ENCODE measurements at regions not wholly inside any gene's neighbourhood (a gene's known extent, or its start where the extent isn't known, plus 50 kb on each side); places are given as distances from the start of the nearest gene placed in this dataset.

DNA sequence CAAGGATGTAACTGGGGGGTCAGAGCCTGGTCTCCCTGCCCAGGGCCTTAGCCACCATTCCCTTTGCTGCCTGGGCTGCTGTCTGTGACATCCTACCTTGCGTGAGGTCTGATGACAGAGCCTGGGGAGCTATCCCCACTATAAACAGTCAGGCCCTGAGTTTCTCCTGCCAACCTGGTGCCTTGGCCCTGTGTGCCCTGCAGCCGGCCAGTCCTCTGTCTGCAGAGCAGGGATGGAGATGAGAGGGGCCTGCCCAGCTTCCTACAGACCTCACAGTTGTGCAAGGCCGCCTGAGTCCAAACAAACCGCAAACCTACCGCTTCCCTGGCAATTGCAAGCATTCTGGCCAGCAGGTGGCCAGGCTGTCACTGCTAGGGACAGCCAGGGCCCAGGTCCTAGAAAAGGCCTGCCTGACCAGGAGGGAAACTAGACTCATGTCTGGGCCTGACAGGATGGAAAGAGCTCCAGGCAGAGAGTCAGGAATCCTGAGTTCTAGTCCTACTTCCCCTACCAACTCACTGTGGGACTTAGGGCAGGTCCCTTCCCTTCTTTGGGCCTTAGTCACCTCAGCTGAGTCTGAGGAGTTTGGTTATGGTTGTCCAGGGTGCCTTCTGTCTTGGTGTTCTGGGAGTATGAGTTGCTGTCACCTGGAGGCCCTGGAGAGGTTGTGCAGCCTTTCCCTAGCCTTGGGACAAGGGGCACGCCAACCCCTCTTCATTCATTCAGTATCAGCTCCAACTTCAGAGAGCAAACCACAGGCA lies 86.2 kb downstream of the VEGFA start (continued):
- TF ChIP-seq PRPF4 (IDR thresholded peaks at IDR 0.05; ENCODE audit: insufficient read depth, low read depth, low read length, poor library complexity, severe bottlenecking) (no peak), XRCC4 (IDR thresholded peaks at IDR 0.05; ENCODE audit: extremely low read depth, insufficient read depth, insufficient read length) (no peak), KLF16 (IDR thresholded peaks at IDR 0.05) (no peak), ERF (CRISPR knock-in tag; IDR thresholded peaks at IDR 0.05) (peak; percentile 62; the same call in 1 of the 2 replicates), CCAR2 (IDR thresholded peaks at IDR 0.05; ENCODE audit: low read depth, low read length) (no peak), ZNF23 (CRISPR knock-in tag; IDR thresholded peaks at IDR 0.05) (no peak), SPI1 (IDR thresholded peaks at IDR 0.05; ENCODE audit: borderline replicate concordance, low read depth, low read length) (no peak), TEAD1 (CRISPR knock-in tag; IDR thresholded peaks at IDR 0.05) (peak; percentile 81 to 96), ZBTB17 (CRISPR knock-in tag; IDR thresholded peaks at IDR 0.05) (peak; percentile 60; the same call in 1 of the 2 replicates), SMARCA4 (IDR thresholded peaks at IDR 0.05) (peak; percentile 13; the same call in 1 of the 2 replicates), SNRNP70 (optimal IDR thresholded peaks at IDR 0.05; ENCODE audit: low read depth, low read length) (no peak)
- TF ChIP-seq, protein P1, sequence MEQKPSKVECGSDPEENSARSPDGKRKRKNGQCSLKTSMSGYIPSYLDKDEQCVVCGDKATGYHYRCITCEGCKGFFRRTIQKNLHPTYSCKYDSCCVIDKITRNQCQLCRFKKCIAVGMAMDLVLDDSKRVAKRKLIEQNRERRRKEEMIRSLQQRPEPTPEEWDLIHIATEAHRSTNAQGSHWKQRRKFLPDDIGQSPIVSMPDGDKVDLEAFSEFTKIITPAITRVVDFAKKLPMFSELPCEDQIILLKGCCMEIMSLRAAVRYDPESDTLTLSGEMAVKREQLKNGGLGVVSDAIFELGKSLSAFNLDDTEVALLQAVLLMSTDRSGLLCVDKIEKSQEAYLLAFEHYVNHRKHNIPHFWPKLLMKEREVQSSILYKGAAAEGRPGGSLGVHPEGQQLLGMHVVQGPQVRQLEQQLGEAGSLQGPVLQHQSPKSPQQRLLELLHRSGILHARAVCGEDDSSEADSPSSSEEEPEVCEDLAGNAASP (IDR thresholded peaks at IDR 0.05): no peak
- TF ChIP-seq, protein P2, sequence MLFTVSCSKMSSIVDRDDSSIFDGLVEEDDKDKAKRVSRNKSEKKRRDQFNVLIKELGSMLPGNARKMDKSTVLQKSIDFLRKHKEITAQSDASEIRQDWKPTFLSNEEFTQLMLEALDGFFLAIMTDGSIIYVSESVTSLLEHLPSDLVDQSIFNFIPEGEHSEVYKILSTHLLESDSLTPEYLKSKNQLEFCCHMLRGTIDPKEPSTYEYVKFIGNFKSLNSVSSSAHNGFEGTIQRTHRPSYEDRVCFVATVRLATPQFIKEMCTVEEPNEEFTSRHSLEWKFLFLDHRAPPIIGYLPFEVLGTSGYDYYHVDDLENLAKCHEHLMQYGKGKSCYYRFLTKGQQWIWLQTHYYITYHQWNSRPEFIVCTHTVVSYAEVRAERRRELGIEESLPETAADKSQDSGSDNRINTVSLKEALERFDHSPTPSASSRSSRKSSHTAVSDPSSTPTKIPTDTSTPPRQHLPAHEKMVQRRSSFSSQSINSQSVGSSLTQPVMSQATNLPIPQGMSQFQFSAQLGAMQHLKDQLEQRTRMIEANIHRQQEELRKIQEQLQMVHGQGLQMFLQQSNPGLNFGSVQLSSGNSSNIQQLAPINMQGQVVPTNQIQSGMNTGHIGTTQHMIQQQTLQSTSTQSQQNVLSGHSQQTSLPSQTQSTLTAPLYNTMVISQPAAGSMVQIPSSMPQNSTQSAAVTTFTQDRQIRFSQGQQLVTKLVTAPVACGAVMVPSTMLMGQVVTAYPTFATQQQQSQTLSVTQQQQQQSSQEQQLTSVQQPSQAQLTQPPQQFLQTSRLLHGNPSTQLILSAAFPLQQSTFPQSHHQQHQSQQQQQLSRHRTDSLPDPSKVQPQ (CRISPR knock-in tag; IDR thresholded peaks at IDR 0.05; ENCODE audit: borderline replicate concordance): no peak
- TF ChIP-seq, protein P3, sequence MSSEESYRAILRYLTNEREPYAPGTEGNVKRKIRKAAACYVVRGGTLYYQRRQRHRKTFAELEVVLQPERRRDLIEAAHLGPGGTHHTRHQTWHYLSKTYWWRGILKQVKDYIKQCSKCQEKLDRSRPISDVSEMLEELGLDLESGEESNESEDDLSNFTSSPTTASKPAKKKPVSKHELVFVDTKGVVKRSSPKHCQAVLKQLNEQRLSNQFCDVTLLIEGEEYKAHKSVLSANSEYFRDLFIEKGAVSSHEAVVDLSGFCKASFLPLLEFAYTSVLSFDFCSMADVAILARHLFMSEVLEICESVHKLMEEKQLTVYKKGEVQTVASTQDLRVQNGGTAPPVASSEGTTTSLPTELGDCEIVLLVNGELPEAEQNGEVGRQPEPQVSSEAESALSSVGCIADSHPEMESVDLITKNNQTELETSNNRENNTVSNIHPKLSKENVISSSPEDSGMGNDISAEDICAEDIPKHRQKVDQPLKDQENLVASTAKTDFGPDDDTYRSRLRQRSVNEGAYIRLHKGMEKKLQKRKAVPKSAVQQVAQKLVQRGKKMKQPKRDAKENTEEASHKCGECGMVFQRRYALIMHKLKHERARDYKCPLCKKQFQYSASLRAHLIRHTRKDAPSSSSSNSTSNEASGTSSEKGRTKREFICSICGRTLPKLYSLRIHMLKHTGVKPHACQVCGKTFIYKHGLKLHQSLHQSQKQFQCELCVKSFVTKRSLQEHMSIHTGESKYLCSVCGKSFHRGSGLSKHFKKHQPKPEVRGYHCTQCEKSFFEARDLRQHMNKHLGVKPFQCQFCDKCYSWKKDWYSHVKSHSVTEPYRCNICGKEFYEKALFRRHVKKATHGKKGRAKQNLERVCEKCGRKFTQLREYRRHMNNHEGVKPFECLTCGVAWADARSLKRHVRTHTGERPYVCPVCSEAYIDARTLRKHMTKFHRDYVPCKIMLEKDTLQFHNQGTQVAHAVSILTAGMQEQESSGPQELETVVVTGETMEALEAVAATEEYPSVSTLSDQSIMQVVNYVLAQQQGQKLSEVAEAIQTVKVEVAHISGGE (CRISPR knock-in tag; IDR thresholded peaks at IDR 0.05): 0 out of 6 replicates have a peak, but pooled peaks of 1 of the 3 experiments have one; percentile 28

All from K562 (cell line).